ENCODE measurements at regions not wholly inside any gene's neighbourhood (a gene's known extent, or its start where the extent isn't known, plus 50 kb on each side); places are given as distances from the start of the nearest gene placed in this dataset.

DNA sequence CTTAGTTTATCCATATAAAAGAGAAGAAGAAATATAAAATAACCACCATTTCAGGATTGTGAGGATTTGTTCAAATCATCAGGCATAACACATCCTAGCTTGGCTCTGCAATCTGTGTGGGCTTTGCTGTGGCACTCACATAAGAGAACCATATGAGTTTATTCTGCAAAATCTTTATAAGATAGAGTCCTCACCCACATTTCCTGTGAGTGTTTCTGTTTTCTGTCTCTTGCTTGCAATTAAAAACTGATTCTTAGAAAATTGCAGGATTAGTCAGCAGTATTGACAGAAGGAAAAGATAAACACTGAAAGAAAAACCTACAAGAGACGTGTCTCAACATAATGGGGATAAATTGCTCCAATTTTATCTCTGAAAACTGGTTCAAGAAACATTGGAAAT is 258.5 kb downstream of the RND3 start:
- no peak overlapping the region for H3K27ac Mint-ChIP-seq

DNA sequence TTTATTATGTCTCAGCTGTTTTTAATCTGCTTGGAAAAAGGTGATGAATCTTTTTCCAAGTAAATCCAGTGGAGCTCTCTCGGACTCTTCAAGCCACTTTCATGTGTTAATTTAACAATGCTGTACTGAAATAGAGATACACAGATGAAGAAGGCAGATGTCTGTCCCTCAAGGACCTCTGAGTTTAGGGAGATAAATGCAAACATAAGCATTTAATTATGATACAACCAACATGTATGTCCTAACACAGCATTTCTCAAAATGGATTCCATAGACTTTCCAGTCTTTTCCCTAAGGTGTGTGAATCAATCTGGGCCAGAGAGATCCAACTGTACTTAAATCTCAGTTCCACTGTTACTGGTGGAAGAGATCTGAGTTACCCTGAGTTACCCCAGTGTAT is 262.4 kb downstream of the RND3 start:
- DNase-seq (ENCODE audit: low spot score): no peak
- intact Hi-C loops (cut with micrococcal nuclease): no loop called here
- Mint-ChIP-seq H3K4me1 (ENCODE audit: low read depth) (no peaks in the 10 kb centered on the region), H3K27ac (no peak overlapping the region), H3K36me3 (ENCODE audit: low read depth) (no peaks in the 10 kb centered on the region), H3K4me3 (no peak overlapping the region), H3K9me3 (no peaks in the 10 kb centered on the region), H3K27me3 (ENCODE audit: insufficient read depth) (no peaks in the 10 kb centered on the region)

More for the DNA sequence above, 258.5 kb downstream of the RND3 start:
- no peak overlapping the region for H3K4me3 Mint-ChIP-seq
- H3K9me3 Mint-ChIP-seq: no peaks in the 10 kb centered on the region
- intact Hi-C loops (cut with micrococcal nuclease): no loop called here
- no peak for DNase-seq (ENCODE audit: low spot score)
- H3K36me3 Mint-ChIP-seq (ENCODE audit: low read depth): no peaks in the 10 kb centered on the region
- no peaks in the 10 kb centered on the region for H3K4me1 Mint-ChIP-seq (ENCODE audit: low read depth)
- H3K27me3 Mint-ChIP-seq (ENCODE audit: insufficient read depth): no peaks in the 10 kb centered on the region

DNA sequence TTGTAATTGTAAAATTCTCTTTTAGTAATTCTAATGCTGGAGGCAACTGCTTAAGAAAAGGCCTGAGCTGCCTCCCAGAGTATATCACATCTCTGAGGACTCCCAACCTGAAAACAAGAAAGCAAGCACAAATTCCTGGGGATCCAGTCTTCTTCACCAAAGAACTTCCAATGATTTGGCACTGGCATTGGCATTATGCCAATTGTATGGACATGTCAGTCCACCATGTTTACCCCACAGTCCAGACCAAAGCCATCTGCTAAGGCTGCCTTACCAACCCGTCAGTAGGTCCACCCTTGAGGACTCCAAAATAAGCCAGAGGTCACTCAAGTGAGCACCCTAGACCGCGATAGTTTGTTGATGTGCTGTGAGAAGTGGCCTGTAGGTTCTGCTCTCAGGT is 263.1 kb downstream of the RND3 start:
- H3K4me1 Mint-ChIP-seq (ENCODE audit: low read depth): no peaks in the 10 kb centered on the region
- no peaks in the 10 kb centered on the region for H3K36me3 Mint-ChIP-seq (ENCODE audit: low read depth)
- no peak for DNase-seq (ENCODE audit: low spot score)
- no peak overlapping the region for H3K4me3 Mint-ChIP-seq
- no peaks in the 10 kb centered on the region for H3K27me3 Mint-ChIP-seq (ENCODE audit: insufficient read depth)
- intact Hi-C loops (cut with micrococcal nuclease): no loop called here
- no peaks in the 10 kb centered on the region for H3K9me3 Mint-ChIP-seq
- H3K27ac Mint-ChIP-seq: no peak overlapping the region

DNA sequence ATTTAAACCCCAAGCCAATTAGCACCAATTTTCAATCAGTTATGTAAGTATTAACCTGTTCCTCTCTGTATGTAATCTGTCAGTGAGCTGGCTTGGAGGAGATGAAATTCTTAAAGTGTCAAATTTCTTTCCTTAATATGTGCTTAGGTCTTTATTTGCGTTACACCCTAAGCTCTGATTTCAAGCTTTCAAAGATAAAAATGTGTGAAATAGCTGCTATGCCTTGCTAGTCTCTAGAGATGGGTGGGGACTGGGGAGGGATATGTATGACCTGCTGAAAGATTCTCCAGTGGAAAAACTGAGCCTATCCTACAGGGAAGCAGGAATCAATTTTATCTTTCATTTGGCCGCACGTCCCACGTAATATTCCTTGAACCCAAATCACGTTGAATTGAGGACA is 264.5 kb downstream of the RND3 start:
- intact Hi-C loops (cut with micrococcal nuclease): no loop called here
- H3K27me3 Mint-ChIP-seq (ENCODE audit: insufficient read depth): no peaks in the 10 kb centered on the region
- H3K36me3 Mint-ChIP-seq (ENCODE audit: low read depth): no peaks in the 10 kb centered on the region
- no peak for DNase-seq (ENCODE audit: low spot score)
- H3K4me3 Mint-ChIP-seq: no peak overlapping the region
- no peaks in the 10 kb centered on the region for H3K4me1 Mint-ChIP-seq (ENCODE audit: low read depth)
- H3K27ac Mint-ChIP-seq: no peak overlapping the region
- H3K9me3 Mint-ChIP-seq: no peaks in the 10 kb centered on the region

DNA sequence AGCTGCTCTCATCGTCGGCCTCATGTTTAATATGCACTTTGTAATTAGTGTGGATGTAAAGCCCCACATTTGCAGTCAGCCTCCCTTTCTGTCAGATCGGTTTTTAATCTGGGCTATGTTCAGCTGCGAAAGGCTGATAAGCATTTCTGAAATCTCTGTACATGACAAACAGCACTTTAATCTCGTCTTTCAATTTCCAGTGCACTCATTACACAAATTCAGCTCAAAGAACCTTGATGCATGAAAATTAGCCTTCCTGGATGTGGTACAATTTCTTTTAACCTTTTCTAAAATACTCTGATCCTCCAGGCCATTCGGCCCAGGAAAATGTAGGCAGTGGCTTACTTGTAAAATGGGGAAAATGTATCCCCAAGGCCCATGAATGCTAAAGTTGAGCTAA is 265.1 kb downstream of the RND3 start:
- no peak overlapping the region for H3K4me3 Mint-ChIP-seq
- no peaks in the 10 kb centered on the region for H3K27me3 Mint-ChIP-seq (ENCODE audit: insufficient read depth)
- no peak overlapping the region for H3K27ac Mint-ChIP-seq
- H3K36me3 Mint-ChIP-seq (ENCODE audit: low read depth): no peaks in the 10 kb centered on the region
- intact Hi-C loops (cut with micrococcal nuclease): no loop called here
- no peaks in the 10 kb centered on the region for H3K9me3 Mint-ChIP-seq
- no peaks in the 10 kb centered on the region for H3K4me1 Mint-ChIP-seq (ENCODE audit: low read depth)
- DNase-seq (ENCODE audit: low spot score): no peak

DNA sequence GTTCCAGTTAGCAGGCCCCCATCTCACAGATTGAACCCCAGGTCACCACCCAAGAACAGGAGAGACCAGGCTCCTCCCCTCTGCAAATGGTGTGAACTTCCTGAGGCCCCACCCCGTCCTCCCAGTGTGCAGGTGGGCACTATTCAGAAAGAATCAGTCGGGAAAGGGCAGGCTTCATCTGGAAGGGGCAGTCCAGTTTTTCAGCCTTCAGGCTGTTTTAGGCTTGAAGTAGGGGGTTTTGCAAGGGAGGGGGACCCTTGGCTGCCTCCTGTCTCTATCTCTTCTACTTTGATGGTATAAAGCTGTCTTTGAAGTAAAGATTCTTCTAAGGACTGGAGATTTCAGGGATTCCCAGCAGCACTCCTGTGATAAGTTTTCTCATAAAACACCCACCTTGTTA is 267.6 kb downstream of the RND3 start:
- Mint-ChIP-seq H3K36me3 (ENCODE audit: low read depth) (no peaks in the 10 kb centered on the region), H3K4me1 (ENCODE audit: low read depth) (no peaks in the 10 kb centered on the region), H3K27me3 (ENCODE audit: insufficient read depth) (no peaks in the 10 kb centered on the region), H3K27ac (no peak overlapping the region), H3K9me3 (no peaks in the 10 kb centered on the region), H3K4me3 (no peak overlapping the region)
- DNase-seq (ENCODE audit: low spot score): no peak
- intact Hi-C loops (cut with micrococcal nuclease): no loop called here

DNA sequence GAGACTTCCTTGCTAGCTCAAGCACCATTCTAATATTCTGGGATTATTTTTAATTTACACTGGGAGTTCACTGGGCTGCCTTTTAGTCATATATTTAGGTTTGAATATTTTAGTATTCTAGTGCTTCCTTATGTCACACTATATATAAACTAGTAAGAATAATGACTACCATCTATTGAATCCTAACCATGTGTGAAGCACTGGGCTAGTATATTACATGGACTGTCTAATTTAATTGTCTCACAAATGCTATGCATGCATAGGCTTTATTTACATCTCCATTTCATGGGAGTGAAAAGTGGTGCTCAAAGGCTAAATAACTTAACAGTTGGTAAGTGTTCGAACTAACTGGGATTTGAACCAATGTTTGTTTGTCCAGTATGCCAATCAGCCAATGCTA is 272.4 kb downstream of the RND3 start:
- H3K9me3 Mint-ChIP-seq: no peaks in the 10 kb centered on the region
- no peaks in the 10 kb centered on the region for H3K27me3 Mint-ChIP-seq (ENCODE audit: insufficient read depth)
- H3K36me3 Mint-ChIP-seq (ENCODE audit: low read depth): no peaks in the 10 kb centered on the region
- DNase-seq (ENCODE audit: low spot score): no peak
- H3K4me3 Mint-ChIP-seq: no peak overlapping the region
- H3K27ac Mint-ChIP-seq: no peak overlapping the region
- intact Hi-C loops (cut with micrococcal nuclease): no loop called here
- no peaks in the 10 kb centered on the region for H3K4me1 Mint-ChIP-seq (ENCODE audit: low read depth)

DNA sequence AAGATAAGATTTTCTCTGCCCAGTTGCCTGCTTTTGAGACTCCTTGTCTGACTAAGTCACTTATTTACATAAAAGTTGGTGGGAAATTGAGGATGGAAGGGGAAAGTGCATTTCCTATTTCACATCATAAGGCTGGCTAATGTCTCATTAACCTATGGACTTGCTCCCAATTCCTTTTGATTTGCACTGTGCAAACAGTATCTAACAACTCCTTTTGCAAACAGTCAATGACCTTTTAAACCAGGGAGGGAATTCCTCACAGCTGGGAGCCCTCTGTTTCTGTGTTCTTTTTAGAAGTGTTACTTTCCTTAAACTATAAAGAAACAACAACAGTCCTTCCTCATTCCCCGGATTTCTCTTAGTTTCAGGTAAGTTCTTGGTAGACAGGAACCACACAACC is 272.8 kb downstream of the RND3 start:
- no peaks in the 10 kb centered on the region for H3K9me3 Mint-ChIP-seq
- intact Hi-C loops (cut with micrococcal nuclease): no loop called here

DNA sequence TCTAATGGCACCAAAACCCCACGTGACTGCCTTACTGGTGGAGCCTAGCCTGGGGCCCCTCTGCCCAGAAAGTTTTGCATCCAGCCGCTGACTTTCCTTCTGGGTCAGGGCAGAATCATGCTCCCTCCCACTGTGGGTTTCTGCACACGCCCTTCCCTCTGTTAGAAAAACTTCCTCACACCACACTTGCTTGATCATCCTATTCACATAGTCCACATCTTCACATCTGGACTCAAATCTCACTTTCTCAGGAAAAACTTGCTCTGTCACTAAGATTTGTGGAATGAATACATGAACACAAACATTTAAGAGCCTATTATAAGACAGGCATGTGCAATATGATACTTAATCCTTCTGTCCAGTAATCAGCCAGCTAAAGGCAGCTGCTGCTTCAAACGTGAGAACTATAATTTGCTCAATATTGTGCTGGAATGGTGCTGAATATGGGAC is 274.7 kb downstream of the RND3 start:
- Mint-ChIP-seq H3K27ac (no peak overlapping the region), H3K4me1 (ENCODE audit: low read depth) (no peaks in the 10 kb centered on the region), H3K4me3 (no peak overlapping the region), H3K27me3 (ENCODE audit: insufficient read depth) (no peaks in the 10 kb centered on the region), H3K9me3 (no peaks in the 10 kb centered on the region), H3K36me3 (ENCODE audit: low read depth) (no peaks in the 10 kb centered on the region)
- intact Hi-C loops (cut with micrococcal nuclease): no loop called here
- no peak for DNase-seq (ENCODE audit: low spot score)

More for the DNA sequence above, 272.8 kb downstream of the RND3 start:
- Mint-ChIP-seq H3K27ac (no peak overlapping the region), H3K36me3 (ENCODE audit: low read depth) (no peaks in the 10 kb centered on the region), H3K27me3 (ENCODE audit: insufficient read depth) (no peaks in the 10 kb centered on the region), H3K4me1 (ENCODE audit: low read depth) (no peaks in the 10 kb centered on the region), H3K4me3 (no peak overlapping the region)
- DNase-seq (ENCODE audit: low spot score): no peak

DNA sequence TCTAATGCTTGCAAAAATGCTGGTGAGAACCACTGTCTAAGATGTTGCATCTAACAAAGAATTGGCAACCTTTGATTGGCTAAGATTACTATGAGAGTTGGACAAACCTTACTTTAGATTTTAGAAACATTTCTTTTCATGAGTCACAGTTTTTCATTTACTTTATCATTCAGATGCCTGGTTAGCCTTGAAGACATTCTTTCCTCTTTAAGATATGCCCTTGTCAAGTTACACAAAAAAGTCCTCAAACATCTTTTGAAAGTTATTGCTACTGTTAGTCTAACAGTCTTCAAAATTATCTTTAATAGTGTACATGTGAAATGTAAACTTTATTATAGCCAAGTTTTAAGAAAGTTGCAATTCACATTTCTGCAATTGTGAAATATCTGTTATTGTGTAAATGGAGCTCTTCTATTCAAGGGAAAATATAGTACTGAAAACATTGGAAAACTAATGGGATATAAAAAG is 276.3 kb downstream of the RND3 start:
- no peaks in the 10 kb centered on the region for H3K27me3 Mint-ChIP-seq (ENCODE audit: insufficient read depth)
- no peak overlapping the region for H3K27ac Mint-ChIP-seq
- H3K4me1 Mint-ChIP-seq (ENCODE audit: low read depth): no peaks in the 10 kb centered on the region
- DNase-seq (ENCODE audit: low spot score): no peak
- H3K9me3 Mint-ChIP-seq: no peaks in the 10 kb centered on the region
- no peak overlapping the region for H3K4me3 Mint-ChIP-seq
- no peaks in the 10 kb centered on the region for H3K36me3 Mint-ChIP-seq (ENCODE audit: low read depth)
- intact Hi-C loops (cut with micrococcal nuclease): no loop called here

DNA sequence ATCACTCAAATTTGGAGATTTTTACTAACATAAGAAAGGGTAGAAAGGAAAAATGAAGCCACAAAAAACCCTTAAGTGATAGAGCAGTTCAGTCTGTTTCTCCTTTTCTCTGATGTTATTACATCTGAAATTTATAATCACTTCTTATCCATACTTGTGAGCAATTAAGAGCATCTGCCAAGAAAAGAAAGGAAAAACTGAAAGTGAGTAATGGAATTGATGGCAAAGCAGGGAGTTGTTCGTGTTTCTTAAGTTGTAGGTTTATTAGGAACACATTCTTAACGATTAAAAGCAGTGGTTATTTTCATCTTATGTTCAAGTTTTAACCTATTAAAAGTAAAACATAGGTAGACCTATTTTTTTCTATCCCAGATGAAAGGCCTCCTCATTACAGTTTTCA is 277.7 kb downstream of the RND3 start:
- intact Hi-C loops (cut with micrococcal nuclease): no loop called here
- Mint-ChIP-seq H3K36me3 (ENCODE audit: low read depth) (no peaks in the 10 kb centered on the region), H3K27me3 (ENCODE audit: insufficient read depth) (no peaks in the 10 kb centered on the region), H3K4me1 (ENCODE audit: low read depth) (no peaks in the 10 kb centered on the region), H3K9me3 (no peaks in the 10 kb centered on the region), H3K27ac (no peak overlapping the region), H3K4me3 (no peak overlapping the region)
- DNase-seq (ENCODE audit: low spot score): no peak

DNA sequence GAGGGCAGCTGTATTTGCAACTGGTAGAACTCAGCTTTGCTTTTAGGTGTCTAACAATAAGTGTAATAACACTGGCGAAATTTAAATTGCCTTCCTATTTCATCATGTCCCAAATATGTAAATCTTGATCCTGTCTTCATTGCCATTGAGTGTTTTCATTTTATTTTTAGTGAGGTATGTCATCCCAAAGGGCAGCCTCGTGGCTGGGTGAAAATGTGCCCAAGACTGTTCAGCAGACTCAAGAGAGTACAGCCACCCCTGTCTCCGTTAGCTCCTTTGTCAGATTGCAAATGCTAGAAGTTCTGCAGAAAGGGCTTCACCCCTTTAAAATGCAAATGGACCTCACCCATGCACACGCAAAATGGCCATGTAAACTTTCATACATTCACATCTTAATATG is 278.8 kb downstream of the RND3 start:
- no peaks in the 10 kb centered on the region for H3K9me3 Mint-ChIP-seq
- no peaks in the 10 kb centered on the region for H3K36me3 Mint-ChIP-seq (ENCODE audit: low read depth)
- intact Hi-C loops (cut with micrococcal nuclease): no loop called here
- DNase-seq (ENCODE audit: low spot score): no peak
- no peaks in the 10 kb centered on the region for H3K4me1 Mint-ChIP-seq (ENCODE audit: low read depth)
- no peak overlapping the region for H3K27ac Mint-ChIP-seq
- no peaks in the 10 kb centered on the region for H3K27me3 Mint-ChIP-seq (ENCODE audit: insufficient read depth)
- no peak overlapping the region for H3K4me3 Mint-ChIP-seq

DNA sequence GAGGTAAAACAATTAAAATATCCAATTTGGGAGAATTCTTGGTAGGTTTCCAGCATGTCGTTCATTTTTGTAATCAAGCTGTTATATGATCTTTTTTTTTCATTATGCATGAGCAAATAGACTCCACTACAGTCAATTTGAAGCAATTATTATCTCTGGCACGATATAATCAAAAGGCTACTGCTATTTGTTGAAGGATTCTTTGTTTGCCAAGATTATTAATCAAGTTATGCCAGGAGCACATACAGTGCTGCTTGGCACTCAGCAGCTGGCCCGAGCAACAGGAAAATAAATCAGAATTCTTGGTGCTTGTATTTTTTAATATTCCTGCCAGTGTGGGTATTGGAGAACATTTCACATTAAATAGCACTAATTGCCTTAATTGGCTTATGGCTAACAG is 279.5 kb downstream of the RND3 start:
- H3K4me3 Mint-ChIP-seq: no peak overlapping the region
- no peak overlapping the region for H3K27ac Mint-ChIP-seq
- H3K36me3 Mint-ChIP-seq (ENCODE audit: low read depth): no peaks in the 10 kb centered on the region
- no peaks in the 10 kb centered on the region for H3K27me3 Mint-ChIP-seq (ENCODE audit: insufficient read depth)
- H3K9me3 Mint-ChIP-seq: peaks cover 1% of the 10 kb centered on the region
- H3K4me1 Mint-ChIP-seq (ENCODE audit: low read depth): no peaks in the 10 kb centered on the region
- DNase-seq (ENCODE audit: low spot score): no peak
- intact Hi-C loops (cut with micrococcal nuclease): no loop called here

DNA sequence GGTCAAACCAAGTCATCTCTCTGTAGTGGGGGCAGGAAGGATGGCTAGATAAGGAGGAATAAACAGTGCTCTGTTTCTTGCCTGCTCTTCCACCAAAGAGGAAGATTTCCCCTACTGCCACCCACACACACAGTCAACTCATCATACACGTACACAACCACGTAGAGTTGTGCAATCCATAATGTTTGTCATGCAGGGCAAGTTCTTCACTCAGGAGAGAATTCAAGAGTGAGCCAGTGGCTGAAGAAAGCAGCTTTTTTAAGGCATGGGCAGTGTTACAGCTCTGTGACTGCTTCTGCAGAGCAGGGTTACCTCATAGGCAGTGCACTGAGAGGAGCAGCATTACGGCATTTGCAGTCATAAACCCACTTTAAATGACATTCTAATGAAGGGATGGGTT is 283.0 kb downstream of the RND3 start:
- H3K4me3 Mint-ChIP-seq: no peak overlapping the region
- H3K36me3 Mint-ChIP-seq (ENCODE audit: low read depth): no peaks in the 10 kb centered on the region
- no peaks in the 10 kb centered on the region for H3K27me3 Mint-ChIP-seq (ENCODE audit: insufficient read depth)
- H3K4me1 Mint-ChIP-seq (ENCODE audit: low read depth): no peaks in the 10 kb centered on the region
- no peak overlapping the region for H3K27ac Mint-ChIP-seq
- H3K9me3 Mint-ChIP-seq: peaks cover 5% of the 10 kb centered on the region
- no peak for DNase-seq (ENCODE audit: low spot score)
- intact Hi-C loops (cut with micrococcal nuclease): no loop called here

Data from activated T-helper 1 cell treated with anti-CD3 and anti-CD28 coated beads, Interleukin-12 subunit alpha, Interleukin-12 subunit beta, Interleukin-2, Interleukin-4 antibody, amounts not matched to agents 30 ng/mL and 10 ng/mL and 1 ng/mL, durations not matched to agents 14 hours and 24 hours and 36 hours (primary cell).